CD4-positive, alpha-beta T cell treated with Interleukin-15 for 1 hour (primary cell): ENCODE measurements at regions not wholly inside any gene's neighbourhood (a gene's known extent, or its start where the extent isn't known, plus 50 kb on each side); places are given as distances from the start of the nearest gene placed in this dataset.
"Not testable (repeated sequence)": the region's sequence is repeated elsewhere in the genome, so short reads cannot be mapped to it uniquely, and the experiment has no call there.

Source experiments
- DNase-seq: peaks from one replicate; pipeline ENCODE4 v3.0.0-alpha.2; 2020

- no peak for DNase-seq
Measured at GRCh38 chr9:26789959-26790358, 102.6 kb downstream of the CAAP1 start.

- DNase-seq: no peak
Measured at GRCh38 chr9:26786564-26786963, 106.0 kb downstream of the CAAP1 start.

- no peak for DNase-seq
Measured at GRCh38 chr9:26782899-26783298, 109.7 kb downstream of the CAAP1 start.

GRCh38 chr9:26781906-26782305, 110.7 kb downstream of the CAAP1 start:
- DNase-seq: no peak

- DNase-seq: not testable (repeated sequence)
Measured at GRCh38 chr9:26780307-26780706, 112.3 kb downstream of the CAAP1 start.

- DNase-seq: no peak
Measured at GRCh38 chr9:26779062-26779461, 113.5 kb downstream of the CAAP1 start.

GRCh38 chr9:26775391-26775790, 117.2 kb downstream of the CAAP1 start:
- DNase-seq: no peak

GRCh38 chr9:26773056-26773455, 119.5 kb downstream of the CAAP1 start:
- no peak for DNase-seq

- DNase-seq: no peak
Measured at GRCh38 chr9:26770821-26771220, 121.8 kb downstream of the CAAP1 start.

GRCh38 chr9:26768145-26768544, 124.5 kb downstream of the CAAP1 start:
- DNase-seq: no peak

- DNase-seq: no peak
Measured at GRCh38 chr9:26760675-26761074, 131.9 kb downstream of the CAAP1 start.

GRCh38 chr9:26758655-26759054, 133.9 kb downstream of the CAAP1 start:
- no peak for DNase-seq

- DNase-seq: no peak
Measured at GRCh38 chr9:26756881-26757280, 135.7 kb downstream of the CAAP1 start.

- no peak for DNase-seq
Measured at GRCh38 chr9:26755476-26755875, 137.1 kb downstream of the CAAP1 start.

GRCh38 chr9:26754509-26755164, 138.0 kb downstream of the CAAP1 start:
- DNase-seq: no peak

GRCh38 chr9:26753971-26754370, 138.6 kb downstream of the CAAP1 start:
- no peak for DNase-seq

- no peak for DNase-seq
Measured at GRCh38 chr9:26750162-26750561, 142.4 kb downstream of the CAAP1 start.

GRCh38 chr9:26748449-26749058, 144.0 kb downstream of the CAAP1 start:
- DNase-seq: no peak

GRCh38 chr9:26747611-26748010, 145.0 kb downstream of the CAAP1 start:
- no peak for DNase-seq

GRCh38 chr9:26746357-26747072, 146.1 kb downstream of the CAAP1 start:
- no peak for DNase-seq

- no peak for DNase-seq
Measured at GRCh38 chr9:26745111-26745510, 147.5 kb downstream of the CAAP1 start.

- DNase-seq: no peak
Measured at GRCh38 chr9:26744191-26744965, 148.2 kb downstream of the CAAP1 start.

- no peak for DNase-seq
Measured at GRCh38 chr9:26742828-26743476, 149.7 kb downstream of the CAAP1 start.
